ENCODE measurements at regions not wholly inside any gene's neighbourhood (a gene's known extent, or its start where the extent isn't known, plus 50 kb on each side); places are given as distances from the start of the nearest gene placed in this dataset.

DNA sequence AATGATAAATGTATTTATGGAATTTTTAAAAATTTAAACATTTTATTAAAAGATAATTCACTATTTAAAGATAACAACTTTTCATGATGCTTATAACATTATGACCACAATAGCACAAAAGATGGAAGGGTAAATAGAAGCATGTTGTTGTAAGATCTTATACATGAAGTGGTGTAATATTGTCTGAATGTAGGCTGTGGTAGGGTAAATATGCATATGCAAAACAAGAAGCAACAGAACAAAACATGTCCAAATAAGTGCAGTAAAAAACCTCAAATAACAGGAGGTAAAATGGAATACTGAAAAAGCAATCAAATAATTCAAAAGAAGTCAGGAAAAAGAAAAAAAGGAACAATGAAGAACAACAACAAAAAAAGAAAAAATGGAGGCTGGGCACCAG, 56.0 kb downstream of the ADM start:
- Mint-ChIP-seq H3K9me3 (ENCODE audit: insufficient read depth) (no peaks in the 10 kb centered on the region), H3K4me3 (no peak overlapping the region), H3K27me3 (peaks cover 43% of the 10 kb centered on the region), H3K27ac (no peak overlapping the region), H3K4me1 (no peaks in the 10 kb centered on the region)
- no peak for ATAC-seq (ENCODE audit: low read depth)
- H4K20me1 ChIP-seq (ENCODE audit: control insufficient read depth, insufficient read depth, low read length, poor library complexity, severe bottlenecking), result no peaks in the 10 kb centered on the region
- H3K4me2 ChIP-seq (replicated peaks; ENCODE audit: low read depth, low read length, poor library complexity, severe bottlenecking), result no peak overlapping the region
- H3K27me3 ChIP-seq (replicated peaks in 1 of 4; ENCODE audit: control extremely low read depth in 1 of 4, control insufficient read depth in 3 of 4, insufficient read depth in 4 of 4, low read length in 3 of 4), result peaks cover 0 to 10% (median 3%) of the 10 kb centered on the region in 4 experiments
- ChIA-PET POLR2A (interaction anchor here (0.7 kb wide), 1 partner anchor 183 kb away, joined by 4 read pairs; no protein-coding TSS in a partner anchor), CTCF (no interaction called here)
- H3K4me1 ChIP-seq (ENCODE audit: control insufficient read depth in 2 of 2, insufficient read depth in 2 of 2, low read length in 2 of 2), result no peaks in the 10 kb centered on the region
- no peaks in the 10 kb centered on the region for H3K79me2 ChIP-seq (ENCODE audit: control insufficient read depth, insufficient read depth, low read length)
- intact Hi-C loops (cut with micrococcal nuclease), result no loop called here
- no peaks in the 10 kb centered on the region for H3K36me3 ChIP-seq (replicated peaks in 1 of 2; ENCODE audit: control extremely low read depth in 1 of 2, control insufficient read depth in 1 of 2, extremely low read depth in 1 of 2, insufficient read depth in 2 of 2, low read length in 1 of 2)
- no peak overlapping the region for H3K27ac ChIP-seq (ENCODE audit: low read length in 2 of 2)
- no peak overlapping the region for H3K4me3 ChIP-seq (ENCODE audit: control extremely low read depth in 1 of 5, extremely low read depth in 1 of 5, insufficient read depth in 1 of 5, low read depth in 2 of 5, low read length in 4 of 5)
- no peak overlapping the region for H3K9ac ChIP-seq (ENCODE audit: low read length)
- no peak for TF ChIP-seq EZH2 (IDR thresholded peaks at IDR 0.05; ENCODE audit: borderline replicate concordance, insufficient read depth, low read depth, low read length, poor library complexity, severe bottlenecking)
- TF ChIP-seq, protein P1, sequence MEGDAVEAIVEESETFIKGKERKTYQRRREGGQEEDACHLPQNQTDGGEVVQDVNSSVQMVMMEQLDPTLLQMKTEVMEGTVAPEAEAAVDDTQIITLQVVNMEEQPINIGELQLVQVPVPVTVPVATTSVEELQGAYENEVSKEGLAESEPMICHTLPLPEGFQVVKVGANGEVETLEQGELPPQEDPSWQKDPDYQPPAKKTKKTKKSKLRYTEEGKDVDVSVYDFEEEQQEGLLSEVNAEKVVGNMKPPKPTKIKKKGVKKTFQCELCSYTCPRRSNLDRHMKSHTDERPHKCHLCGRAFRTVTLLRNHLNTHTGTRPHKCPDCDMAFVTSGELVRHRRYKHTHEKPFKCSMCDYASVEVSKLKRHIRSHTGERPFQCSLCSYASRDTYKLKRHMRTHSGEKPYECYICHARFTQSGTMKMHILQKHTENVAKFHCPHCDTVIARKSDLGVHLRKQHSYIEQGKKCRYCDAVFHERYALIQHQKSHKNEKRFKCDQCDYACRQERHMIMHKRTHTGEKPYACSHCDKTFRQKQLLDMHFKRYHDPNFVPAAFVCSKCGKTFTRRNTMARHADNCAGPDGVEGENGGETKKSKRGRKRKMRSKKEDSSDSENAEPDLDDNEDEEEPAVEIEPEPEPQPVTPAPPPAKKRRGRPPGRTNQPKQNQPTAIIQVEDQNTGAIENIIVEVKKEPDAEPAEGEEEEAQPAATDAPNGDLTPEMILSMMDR (IDR thresholded peaks at IDR 0.05), result no peak
- H2AFZ ChIP-seq (ENCODE audit: insufficient read depth, low read depth, low read length, poor library complexity, severe bottlenecking), result no peak overlapping the region
- no peaks in the 10 kb centered on the region for H3K9me3 ChIP-seq (ENCODE audit: control extremely low read depth in 1 of 3, control insufficient read depth in 2 of 3, insufficient read depth in 1 of 3, low read length in 2 of 3)
- no peak for DNase-seq

DNA sequence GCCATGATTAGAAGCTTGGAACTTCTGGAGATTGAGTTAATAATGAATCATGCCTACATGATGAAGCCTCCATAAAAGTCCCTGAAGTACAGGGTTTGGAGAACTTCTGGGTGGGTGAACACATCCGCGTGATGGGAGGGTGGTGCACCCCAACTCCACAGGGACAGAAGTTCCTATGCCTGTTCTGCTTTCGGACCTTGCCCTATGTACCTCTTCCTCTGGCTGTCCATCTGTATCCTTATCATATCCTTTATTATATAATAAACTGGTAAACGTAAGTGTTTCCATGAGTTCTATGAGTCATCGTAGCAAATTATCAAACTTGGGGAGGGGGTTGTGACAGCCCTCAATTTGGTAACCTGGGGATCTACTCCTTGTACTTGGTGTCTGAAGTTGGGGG, 60.2 kb downstream of the ADM start:
- no peak for ATAC-seq (ENCODE audit: low read depth)
- CTCF ChIA-PET, result interaction anchor here (0.7 to 2.6 kb wide), 5 partner anchors 9 to 605 kb away, joined by 3 to 6 read pairs (median 3); no protein-coding TSS in a partner anchor
- H3K4me1 Mint-ChIP-seq, result peaks cover 5% of the 10 kb centered on the region

More for the DNA sequence above, 60.2 kb downstream of the ADM start:
- no peak for DNase-seq
- H4K20me1 ChIP-seq (ENCODE audit: control insufficient read depth, insufficient read depth, low read length, poor library complexity, severe bottlenecking), result no peaks in the 10 kb centered on the region
- no peak for TF ChIP-seq EZH2 (IDR thresholded peaks at IDR 0.05; ENCODE audit: borderline replicate concordance, insufficient read depth, low read depth, low read length, poor library complexity, severe bottlenecking)
- TF ChIP-seq, protein P1 (IDR thresholded peaks at IDR 0.05), result no peak
- H3K9ac ChIP-seq (ENCODE audit: low read length), result no peak overlapping the region
- peaks cover 0 to 5% (median 0%) of the 10 kb centered on the region in 3 donors for H3K9me3 ChIP-seq (ENCODE audit: control extremely low read depth in 1 of 3, control insufficient read depth in 2 of 3, insufficient read depth in 1 of 3, low read length in 2 of 3)
- H3K79me2 ChIP-seq (ENCODE audit: control insufficient read depth, insufficient read depth, low read length), result no peaks in the 10 kb centered on the region
- peaks cover 5% of the 10 kb centered on the region for H3K9me3 Mint-ChIP-seq (ENCODE audit: insufficient read depth)
- H3K27me3 ChIP-seq (replicated peaks in 1 of 4; ENCODE audit: control extremely low read depth in 1 of 4, control insufficient read depth in 3 of 4, insufficient read depth in 4 of 4, low read length in 3 of 4), result no peaks in the 10 kb centered on the region
- peaks cover 5 to 8% of the 10 kb centered on the region in 2 donors for H3K4me1 ChIP-seq (ENCODE audit: control insufficient read depth in 2 of 2, insufficient read depth in 2 of 2, low read length in 2 of 2)
- 100% methylated on average over 3 of the region's 5 CpGs for WGBS (ENCODE audit: insufficient coverage)
- H3K27me3 Mint-ChIP-seq, result peaks cover 26% of the 10 kb centered on the region
- intact Hi-C loops (cut with micrococcal nuclease), result no loop called here
- no peak overlapping the region for H2AFZ ChIP-seq (ENCODE audit: insufficient read depth, low read depth, low read length, poor library complexity, severe bottlenecking)
- no peak overlapping the region for H3K4me3 Mint-ChIP-seq
- no peaks in the 10 kb centered on the region for H3K36me3 ChIP-seq (replicated peaks in 1 of 2; ENCODE audit: control extremely low read depth in 1 of 2, control insufficient read depth in 1 of 2, extremely low read depth in 1 of 2, insufficient read depth in 2 of 2, low read length in 1 of 2)
- H3K4me3 ChIP-seq (ENCODE audit: control extremely low read depth in 1 of 5, extremely low read depth in 1 of 5, insufficient read depth in 1 of 5, low read depth in 2 of 5, low read length in 4 of 5), result no peak overlapping the region
- no peak overlapping the region for H3K27ac ChIP-seq (ENCODE audit: low read length in 2 of 2)
- no peak overlapping the region for H3K4me2 ChIP-seq (replicated peaks; ENCODE audit: low read depth, low read length, poor library complexity, severe bottlenecking)
- POLR2A ChIA-PET, result no interaction called here
- H3K27ac Mint-ChIP-seq, result no peak overlapping the region

Data from B cell (primary cell).